ENCODE measurements at regions not wholly inside any gene's neighbourhood (a gene's known extent, or its start where the extent isn't known, plus 50 kb on each side); places are given as distances from the start of the nearest gene placed in this dataset.
A peak's percentile ranks its signal among the peaks of the same experiment; 100 is the strongest.

DNA sequence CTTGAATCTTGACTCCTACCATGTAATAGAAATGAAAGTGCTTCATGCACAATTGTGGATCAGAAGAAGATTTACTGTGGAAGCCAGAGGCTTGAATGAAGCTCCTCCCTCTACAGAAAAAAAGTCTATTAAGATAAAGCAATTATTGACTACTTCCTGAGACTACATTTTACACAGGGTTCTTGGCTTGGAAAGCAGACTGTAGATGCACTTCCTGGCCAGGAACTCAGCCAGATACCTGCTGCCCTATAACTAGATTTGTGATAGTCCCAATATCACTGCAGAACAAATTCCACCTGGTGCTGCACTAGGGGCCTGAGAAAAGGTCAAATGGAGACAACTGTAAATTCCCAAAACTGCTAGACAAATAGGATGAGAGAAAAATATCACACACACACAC is 96.8 kb upstream of the GUCA2B start:
- Histone ChIP-seq H3K27me3 (peaks cover 0 to 15% (median 0%) of the 10 kb centered on the region in 7 donors), H3K27ac (no peak overlapping the region), H3K9me3 (peaks cover 0 to 32% (median 10%) of the 10 kb centered on the region in 11 donors), H3K4me3 (no peak overlapping the region), H3K4me1 (peaks cover 0 to 4% (median 0%) of the 10 kb centered on the region in 9 donors), H3K36me3 (no peaks in the 10 kb centered on the region)
- intact Hi-C loops (cut with DNase I): no loop called here
- DNase-seq (no peak), ATAC-seq (no peak)
- TF ChIP-seq, protein P1, sequence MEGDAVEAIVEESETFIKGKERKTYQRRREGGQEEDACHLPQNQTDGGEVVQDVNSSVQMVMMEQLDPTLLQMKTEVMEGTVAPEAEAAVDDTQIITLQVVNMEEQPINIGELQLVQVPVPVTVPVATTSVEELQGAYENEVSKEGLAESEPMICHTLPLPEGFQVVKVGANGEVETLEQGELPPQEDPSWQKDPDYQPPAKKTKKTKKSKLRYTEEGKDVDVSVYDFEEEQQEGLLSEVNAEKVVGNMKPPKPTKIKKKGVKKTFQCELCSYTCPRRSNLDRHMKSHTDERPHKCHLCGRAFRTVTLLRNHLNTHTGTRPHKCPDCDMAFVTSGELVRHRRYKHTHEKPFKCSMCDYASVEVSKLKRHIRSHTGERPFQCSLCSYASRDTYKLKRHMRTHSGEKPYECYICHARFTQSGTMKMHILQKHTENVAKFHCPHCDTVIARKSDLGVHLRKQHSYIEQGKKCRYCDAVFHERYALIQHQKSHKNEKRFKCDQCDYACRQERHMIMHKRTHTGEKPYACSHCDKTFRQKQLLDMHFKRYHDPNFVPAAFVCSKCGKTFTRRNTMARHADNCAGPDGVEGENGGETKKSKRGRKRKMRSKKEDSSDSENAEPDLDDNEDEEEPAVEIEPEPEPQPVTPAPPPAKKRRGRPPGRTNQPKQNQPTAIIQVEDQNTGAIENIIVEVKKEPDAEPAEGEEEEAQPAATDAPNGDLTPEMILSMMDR (IDR thresholded peaks at IDR 0.05): no peak

DNA sequence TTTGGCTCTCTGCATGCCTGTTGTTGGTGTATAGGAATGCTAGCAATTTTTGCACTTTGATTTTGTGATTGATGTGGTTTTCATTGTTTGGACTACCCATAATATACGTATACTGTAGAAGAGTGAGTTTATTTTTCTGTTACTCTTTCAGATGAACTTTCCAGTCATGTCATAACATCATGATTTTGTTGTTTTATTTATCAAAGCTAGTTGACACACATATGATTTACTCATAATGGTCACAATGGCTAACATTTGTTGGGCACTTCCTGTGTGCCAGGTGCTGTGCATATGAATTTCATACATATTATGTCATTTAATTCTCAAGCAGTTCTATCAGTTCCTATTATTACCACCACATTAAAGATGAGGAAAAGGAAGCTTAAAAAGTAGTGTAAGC is 98.1 kb upstream of the GUCA2B start:
- 73 to 76% methylated on average over 1 of the region's 1 CpG for WGBS, 2 donors
- H3K36me3 ChIP-seq: no peaks in the 10 kb centered on the region
- H3K9me3 ChIP-seq: peaks cover 0 to 23% (median 10%) of the 10 kb centered on the region in 11 donors
- intact Hi-C loops (cut with DNase I): no loop called here
- H3K27me3 ChIP-seq: peaks cover 0 to 15% (median 0%) of the 10 kb centered on the region in 7 donors
- TF ChIP-seq, protein P1 (IDR thresholded peaks at IDR 0.05): no peak
- no peak for ATAC-seq
- DNase-seq: no peak
- no peak overlapping the region for H3K27ac ChIP-seq
- no peak overlapping the region for H3K4me3 ChIP-seq
- H3K4me1 ChIP-seq: peaks cover 0 to 4% (median 0%) of the 10 kb centered on the region in 9 donors

DNA sequence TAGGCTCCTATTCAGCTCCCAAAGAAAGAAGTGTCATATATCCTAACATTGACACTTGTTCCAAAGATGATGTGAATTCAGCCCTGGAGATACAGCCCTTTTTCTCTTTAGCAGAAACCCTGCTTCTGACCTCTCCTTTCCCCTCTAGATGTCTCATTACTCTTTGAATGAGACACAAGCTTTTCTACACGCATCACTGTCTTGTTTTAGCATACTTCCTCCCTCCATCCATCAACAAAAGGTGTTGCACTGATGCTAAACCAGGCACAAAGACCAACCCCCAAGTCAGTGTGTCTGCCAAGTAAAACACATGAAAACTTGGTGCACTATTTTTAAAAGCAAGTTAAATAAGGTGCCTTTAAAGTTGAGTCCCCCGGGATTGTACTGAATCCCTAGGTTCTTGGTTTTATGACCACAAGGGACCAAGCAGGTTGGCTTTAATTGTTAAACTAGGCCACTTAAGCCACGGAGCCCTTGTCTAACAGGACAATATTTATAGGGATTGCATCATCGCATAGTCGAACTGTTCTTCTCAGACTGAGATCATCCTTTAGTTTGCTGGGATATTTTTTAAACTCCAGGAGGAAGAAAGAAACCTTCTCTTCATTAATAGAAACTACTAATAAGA is 101.0 kb upstream of the GUCA2B start:
- no peak for DNase-seq
- ATAC-seq: peak in 4 of 8 donors; percentile 62 to 83 (median 70)
- TF ChIP-seq, protein P1 (IDR thresholded peaks at IDR 0.05): no peak
- Histone ChIP-seq H3K27ac (peak overlapping the region in 4 of 10 donors; percentile 28 to 39 (median 32)), H3K4me3 (no peak overlapping the region), H3K27me3 (peaks cover 0 to 15% (median 0%) of the 10 kb centered on the region in 7 donors), H3K4me1 (peaks cover 0 to 7% (median 0%) of the 10 kb centered on the region in 9 donors), H3K36me3 (no peaks in the 10 kb centered on the region), H3K9me3 (peaks cover 0 to 10% (median 2%) of the 10 kb centered on the region in 11 donors)
- WGBS, 2 donors: 51 to 52% methylated on average over 5 of the region's 5 CpGs
- intact Hi-C loops (cut with DNase I): no loop called here

DNA sequence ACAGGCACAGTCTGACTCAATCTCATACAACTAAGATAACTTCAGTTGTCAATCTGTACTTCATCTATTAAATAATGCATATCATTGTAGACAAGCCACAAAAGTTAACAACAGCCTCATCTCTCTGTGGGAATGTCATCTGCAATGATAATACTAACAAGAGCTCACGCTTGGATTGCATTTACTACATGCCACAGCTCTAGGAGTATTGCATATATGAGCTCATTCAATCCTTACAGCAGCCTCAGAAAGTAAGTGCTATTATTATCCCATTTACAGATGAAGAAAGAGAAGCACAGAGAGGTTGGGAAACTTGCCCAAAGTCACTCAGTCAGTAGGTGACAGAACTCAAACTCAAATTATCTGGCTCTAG is 105.7 kb upstream of the GUCA2B start:
- Histone ChIP-seq H3K4me3 (no peak overlapping the region), H3K27me3 (no peaks in the 10 kb centered on the region), H3K4me1 (peaks cover 0 to 15% (median 0%) of the 10 kb centered on the region in 9 donors), H3K9me3 (no peaks in the 10 kb centered on the region), H3K27ac (peak overlapping the region in 1 of 10 donors; percentile 23), H3K36me3 (no peaks in the 10 kb centered on the region)
- TF ChIP-seq, protein P1 (IDR thresholded peaks at IDR 0.05): no peak
- intact Hi-C loops (cut with DNase I): no loop called here
- DNase-seq: no peak
- no peak for ATAC-seq
- 60 to 62% methylated on average over 1 of the region's 1 CpG for WGBS, 2 donors

Measured in heart right ventricle (tissue), 16 donors.